ENCODE measurements at regions not wholly inside any gene's neighbourhood (a gene's known extent, or its start where the extent isn't known, plus 50 kb on each side); places are given as distances from the start of the nearest gene placed in this dataset.

DNA sequence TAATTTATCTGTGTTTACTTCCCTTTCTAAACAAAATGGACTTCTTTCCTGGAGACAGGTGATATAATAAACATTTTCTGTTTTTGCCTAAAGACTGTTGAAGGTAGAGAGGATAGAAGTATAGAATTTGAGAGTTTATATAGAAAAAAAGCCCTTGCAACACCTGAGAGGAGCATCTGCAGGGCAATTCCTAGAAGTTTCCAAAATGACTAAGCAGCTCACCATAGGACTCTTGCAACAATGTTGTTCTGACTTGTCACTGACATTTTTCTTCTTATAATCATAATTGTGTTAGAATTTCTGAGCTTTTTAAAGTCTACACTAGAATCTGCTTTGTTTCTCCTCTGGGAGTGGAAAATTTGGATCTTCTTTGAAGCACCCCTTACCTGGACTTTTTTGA lies 216.8 kb downstream of the TUSC1 start:
- no peak for TF ChIP-seq YY1 (IDR thresholded peaks at IDR 0.05; ENCODE audit: insufficient read depth, insufficient read length)
- TF ChIP-seq ZNF274 (IDR thresholded peaks at IDR 0.05; ENCODE audit: low read depth, low read length), result no peak
